NB4 (cell line): ENCODE measurements at regions not wholly inside any gene's neighbourhood (a gene's known extent, or its start where the extent isn't known, plus 50 kb on each side); places are given as distances from the start of the nearest gene placed in this dataset.

Experiments
- DNase-seq: peaks from one replicate; pipeline ENCODE4 v3.0.0; 2010; ENCODE audit warnings: low read depth
- H3K4me3 ChIP-seq: one replicate; pipeline ENCODE4 v1.5.1; 2011; ENCODE audit warnings: mild to moderate bottlenecking, low read depth, low read length, moderate library complexity
- CTCF ChIP-seq: IDR thresholded peaks from one replicate; pipeline ENCODE4 v1.5.1; 2012; ENCODE audit warnings: low read depth, low read length
- MAX ChIP-seq: IDR thresholded peaks from 2 replicates; pipeline ENCODE4 v1.6.1; 2011; ENCODE audit warnings: low read depth, low read length
- MYC ChIP-seq: IDR thresholded peaks from 2 replicates; pipeline ENCODE4 v1.6.1; 2011; ENCODE audit warnings: low read depth, low read length
- POLR2A ChIP-seq: IDR thresholded peaks from 2 replicates; pipeline ENCODE4 v1.6.1; 2011; ENCODE audit warnings: mild to moderate bottlenecking; ENCODE audit not compliant: insufficient read length; ENCODE audit errors: extremely low read depth

- TF ChIP-seq MYC (no peak), MAX (no peak), CTCF (no peak), POLR2A (no peak)
- no peak for DNase-seq
Measured at GRCh38 chr4:123546573-123547060, 150.0 kb downstream of the SPRY1 start.

GRCh38 chr4:123547216-123548165 lies 150.9 kb downstream of the SPRY1 start:
- TF ChIP-seq MYC, result no peak
- no peak for TF ChIP-seq POLR2A
- TF ChIP-seq MAX, result no peak
- TF ChIP-seq CTCF, result no peak
- H3K4me3 ChIP-seq, result no peak overlapping the region
- no peak for DNase-seq

More at GRCh38 chr4:123546573-123547060, 150.0 kb downstream of the SPRY1 start:
- H3K4me3 ChIP-seq, result no peak overlapping the region

GRCh38 chr4:123553279-123553678 lies 156.7 kb downstream of the SPRY1 start:
- TF ChIP-seq CTCF, result no peak
- peak; percentile 45 for DNase-seq
- no peak overlapping the region for H3K4me3 ChIP-seq

GRCh38 chr4:123553733-123554637 lies 157.4 kb downstream of the SPRY1 start:
- no peak for DNase-seq
- H3K4me3 ChIP-seq, result no peak overlapping the region
- TF ChIP-seq MAX (no peak), POLR2A (no peak), MYC (no peak)

- H3K4me3 ChIP-seq, result no peak overlapping the region
- TF ChIP-seq MAX, result no peak
- no peak for TF ChIP-seq POLR2A
- no peak for DNase-seq
Measured at GRCh38 chr4:123554801-123555232, 158.2 kb downstream of the SPRY1 start.

GRCh38 chr4:123555233-123555806 lies 158.7 kb downstream of the SPRY1 start:
- TF ChIP-seq POLR2A, result no peak
- TF ChIP-seq MAX, result no peak
- TF ChIP-seq CTCF, result no peak
- TF ChIP-seq MYC, result no peak
- DNase-seq, result peak; percentile 43
- no peak overlapping the region for H3K4me3 ChIP-seq
